MM.1S (cell line): ENCODE measurements at regions not wholly inside any gene's neighbourhood (a gene's known extent, or its start where the extent isn't known, plus 50 kb on each side); places are given as distances from the start of the nearest gene placed in this dataset.
"Not testable (repeated sequence)": the region's sequence is repeated elsewhere in the genome, so short reads cannot be mapped to it uniquely, and the experiment has no call there.

Experiments used
- DNase-seq: peaks from one replicate; pipeline ENCODE4 v3.0.0-alpha.2; 2015
- H2AFZ ChIP-seq: fragments of 300-600 bp; sonication (generic); 2 replicates; pipeline ENCODE4 v1.6.0; 2016; ENCODE audit warnings: antibody characterized with exemption, low read length
- H3F3A ChIP-seq: fragments of 300-600 bp; sonication (generic); 2 replicates; pipeline ENCODE4 v1.6.1; 2016; ENCODE audit warnings: mild to moderate bottlenecking, antibody characterized with exemption, low read length, moderate library complexity, mixed read lengths; ENCODE audit not compliant: insufficient read depth
- H3K27ac ChIP-seq: fragments of 300-600 bp; sonication (generic); 2 replicates; pipeline ENCODE4 v1.5.1; 2016; ENCODE audit warnings: mild to moderate bottlenecking, low read length
- H3K27me3 ChIP-seq: fragments of 300-600 bp; sonication (generic); replicated peaks from 2 replicates; pipeline ENCODE4 v1.6.0; 2016; ENCODE audit warnings: low read length; ENCODE audit not compliant: insufficient read depth
- H3K36me3 ChIP-seq: fragments of 300-600 bp; sonication (generic); replicated peaks from 2 replicates; pipeline ENCODE4 v1.6.1; 2016; ENCODE audit warnings: mild to moderate bottlenecking, low read length, mixed read lengths; ENCODE audit not compliant: insufficient read depth
- H3K4me1 ChIP-seq: fragments of 300-600 bp; sonication (generic); 2 replicates; pipeline ENCODE4 v1.6.1; 2016; ENCODE audit warnings: low read length, mixed read lengths
- H3K4me2 ChIP-seq: fragments of 300-600 bp; sonication (generic); 2 replicates; pipeline ENCODE4 v1.6.0; 2016; ENCODE audit warnings: low read depth, low read length
- H3K4me3 ChIP-seq: fragments of 300-600 bp; sonication (generic); 2 replicates; pipeline ENCODE4 v1.5.1; 2016; ENCODE audit warnings: low read length, mixed read lengths
- H3K79me2 ChIP-seq: fragments of 300-600 bp; sonication (generic); 2 replicates; pipeline ENCODE4 v1.6.1; 2016; ENCODE audit warnings: mixed run types, low read length, mixed read lengths
- H3K9ac ChIP-seq: fragments of 300-600 bp; sonication (generic); 2 replicates; pipeline ENCODE4 v1.6.1; 2016; ENCODE audit warnings: low read length, mixed read lengths
- H3K9me2 ChIP-seq: fragments of 300-600 bp; sonication (generic); replicated peaks from 2 replicates; pipeline ENCODE4 v1.6.1; 2016; ENCODE audit warnings: mild to moderate bottlenecking, low read length, mixed read lengths; ENCODE audit not compliant: insufficient read depth
- H3K9me3 ChIP-seq: fragments of 300-600 bp; sonication (generic); replicated peaks from 2 replicates; pipeline ENCODE4 v1.6.1; 2016; ENCODE audit warnings: mild to moderate bottlenecking, low read length, mixed read lengths; ENCODE audit not compliant: insufficient read depth
- H4K20me1 ChIP-seq: fragments of 300-600 bp; sonication (generic); 2 replicates; pipeline ENCODE4 v1.6.1; 2016; ENCODE audit warnings: mild to moderate bottlenecking, low read length, moderate library complexity, mixed read lengths; ENCODE audit not compliant: insufficient read depth
- EZH2 ChIP-seq: fragments of 300-600 bp; sonication (generic); optimal IDR thresholded peaks from 2 replicates; pipeline ENCODE3; 2017; ENCODE audit warnings: low read depth, mild to moderate bottlenecking, antibody characterized with exemption, low read length, mixed read lengths
- EZH2phosphoT487 ChIP-seq: fragments of 300-600 bp; sonication (generic); IDR thresholded peaks from 2 replicates; pipeline ENCODE4 v1.6.1; 2018; ENCODE audit warnings: antibody characterized with exemption, low read length
- TF ChIP-seq, protein P1 (sequence below): fragments of 300-600 bp; sonication (generic); IDR thresholded peaks from 2 replicates; pipeline ENCODE4 v1.5.1; 2016; ENCODE audit warnings: antibody characterized with exemption, low read length, mixed read lengths

DNA sequence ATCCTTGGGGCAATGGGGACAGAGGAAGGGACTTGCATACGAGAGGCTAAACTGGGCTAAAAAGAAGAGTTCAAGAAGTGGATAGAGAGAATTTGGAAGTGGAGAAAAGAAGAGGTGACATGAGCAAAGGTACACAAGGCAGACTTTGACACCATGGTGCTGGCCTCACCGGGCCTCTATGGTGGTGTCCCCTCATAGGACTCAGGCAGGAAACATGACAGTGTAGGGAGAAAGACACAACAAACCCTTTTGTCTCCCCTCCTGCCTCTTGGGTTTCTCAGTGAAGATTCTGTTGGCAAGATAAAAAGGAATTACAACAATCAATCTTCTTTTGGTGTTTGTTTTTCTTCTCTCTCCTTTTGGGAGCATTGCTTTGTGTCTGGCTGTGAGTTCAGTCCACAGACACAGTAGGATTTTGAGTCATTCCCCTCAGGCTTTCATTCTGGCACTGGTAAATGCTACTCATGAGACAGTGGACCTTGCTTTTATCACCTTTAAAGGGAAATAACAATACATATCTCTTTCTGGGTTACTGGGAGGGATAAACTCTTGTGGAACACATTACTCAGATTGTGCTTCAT is 827.7 kb downstream of the TNS3 start:
- Histone ChIP-seq H3K4me2 (no peak overlapping the region), H3K4me1 (no peaks in the 10 kb centered on the region), H3K27me3 (no peaks in the 10 kb centered on the region), H3K4me3 (no peak overlapping the region), H3K9me3 (no peaks in the 10 kb centered on the region), H2AFZ (no peak overlapping the region), H3K36me3 (no peaks in the 10 kb centered on the region), H3K9me2 (no peaks in the 10 kb centered on the region), H3K9ac (no peak overlapping the region), H4K20me1 (no peaks in the 10 kb centered on the region), H3K79me2 (no peaks in the 10 kb centered on the region), H3K27ac (no peak overlapping the region), H3F3A (no peaks in the 10 kb centered on the region)
- TF ChIP-seq, protein P1, sequence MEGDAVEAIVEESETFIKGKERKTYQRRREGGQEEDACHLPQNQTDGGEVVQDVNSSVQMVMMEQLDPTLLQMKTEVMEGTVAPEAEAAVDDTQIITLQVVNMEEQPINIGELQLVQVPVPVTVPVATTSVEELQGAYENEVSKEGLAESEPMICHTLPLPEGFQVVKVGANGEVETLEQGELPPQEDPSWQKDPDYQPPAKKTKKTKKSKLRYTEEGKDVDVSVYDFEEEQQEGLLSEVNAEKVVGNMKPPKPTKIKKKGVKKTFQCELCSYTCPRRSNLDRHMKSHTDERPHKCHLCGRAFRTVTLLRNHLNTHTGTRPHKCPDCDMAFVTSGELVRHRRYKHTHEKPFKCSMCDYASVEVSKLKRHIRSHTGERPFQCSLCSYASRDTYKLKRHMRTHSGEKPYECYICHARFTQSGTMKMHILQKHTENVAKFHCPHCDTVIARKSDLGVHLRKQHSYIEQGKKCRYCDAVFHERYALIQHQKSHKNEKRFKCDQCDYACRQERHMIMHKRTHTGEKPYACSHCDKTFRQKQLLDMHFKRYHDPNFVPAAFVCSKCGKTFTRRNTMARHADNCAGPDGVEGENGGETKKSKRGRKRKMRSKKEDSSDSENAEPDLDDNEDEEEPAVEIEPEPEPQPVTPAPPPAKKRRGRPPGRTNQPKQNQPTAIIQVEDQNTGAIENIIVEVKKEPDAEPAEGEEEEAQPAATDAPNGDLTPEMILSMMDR, result no peak
- no peak for TF ChIP-seq EZH2phosphoT487
- no peak for TF ChIP-seq EZH2
- DNase-seq, result no peak

DNA sequence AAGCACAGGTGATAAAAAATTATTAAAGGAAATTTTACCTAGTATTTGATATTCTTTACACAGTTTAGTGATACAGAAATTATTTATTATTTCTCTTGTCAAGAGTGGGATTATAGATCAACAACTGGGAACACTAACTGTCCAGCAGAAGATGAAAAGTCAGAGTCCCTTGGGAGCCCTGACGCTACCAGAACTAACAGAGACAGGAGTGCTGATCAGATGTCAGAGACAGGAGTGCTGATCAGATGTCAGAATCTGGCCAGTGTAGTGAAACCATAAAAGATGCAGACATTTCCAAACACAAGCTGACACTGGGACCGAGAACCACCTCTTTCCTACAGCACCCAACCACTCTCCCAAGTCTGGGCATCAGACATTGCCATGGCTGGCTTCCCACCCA is 828.2 kb downstream of the TNS3 start:
- no peak overlapping the region for H2AFZ ChIP-seq
- no peaks in the 10 kb centered on the region for H3K27me3 ChIP-seq
- no peak overlapping the region for H3K27ac ChIP-seq
- DNase-seq, result no peak
- TF ChIP-seq, protein P1, result no peak
- no peaks in the 10 kb centered on the region for H3K9me2 ChIP-seq
- no peak overlapping the region for H3K9ac ChIP-seq
- H3K9me3 ChIP-seq, result no peaks in the 10 kb centered on the region
- H3K36me3 ChIP-seq, result no peaks in the 10 kb centered on the region
- H4K20me1 ChIP-seq, result no peaks in the 10 kb centered on the region
- no peak overlapping the region for H3K4me3 ChIP-seq
- H3F3A ChIP-seq, result no peaks in the 10 kb centered on the region
- H3K79me2 ChIP-seq, result no peaks in the 10 kb centered on the region
- H3K4me1 ChIP-seq, result no peaks in the 10 kb centered on the region
- H3K4me2 ChIP-seq, result no peak overlapping the region

- no peak overlapping the region for H2AFZ ChIP-seq
- H3K79me2 ChIP-seq, result no peaks in the 10 kb centered on the region
- no peak for DNase-seq
- H3K9me3 ChIP-seq, result no peaks in the 10 kb centered on the region
- no peaks in the 10 kb centered on the region for H3K4me1 ChIP-seq
- H4K20me1 ChIP-seq, result no peaks in the 10 kb centered on the region
- H3K27ac ChIP-seq, result no peak overlapping the region
- no peaks in the 10 kb centered on the region for H3K36me3 ChIP-seq
- no peaks in the 10 kb centered on the region for H3K27me3 ChIP-seq
- H3K4me3 ChIP-seq, result no peak overlapping the region
- no peaks in the 10 kb centered on the region for H3K9me2 ChIP-seq
- TF ChIP-seq, protein P1, result no peak
- no peak for TF ChIP-seq EZH2phosphoT487
- TF ChIP-seq EZH2, result no peak
- no peak overlapping the region for H3K4me2 ChIP-seq
- no peak overlapping the region for H3K9ac ChIP-seq
- H3F3A ChIP-seq, result no peaks in the 10 kb centered on the region
These were observed 829.0 kb downstream of the TNS3 start for GRCh38 chr7:46752881-46753366.

DNA sequence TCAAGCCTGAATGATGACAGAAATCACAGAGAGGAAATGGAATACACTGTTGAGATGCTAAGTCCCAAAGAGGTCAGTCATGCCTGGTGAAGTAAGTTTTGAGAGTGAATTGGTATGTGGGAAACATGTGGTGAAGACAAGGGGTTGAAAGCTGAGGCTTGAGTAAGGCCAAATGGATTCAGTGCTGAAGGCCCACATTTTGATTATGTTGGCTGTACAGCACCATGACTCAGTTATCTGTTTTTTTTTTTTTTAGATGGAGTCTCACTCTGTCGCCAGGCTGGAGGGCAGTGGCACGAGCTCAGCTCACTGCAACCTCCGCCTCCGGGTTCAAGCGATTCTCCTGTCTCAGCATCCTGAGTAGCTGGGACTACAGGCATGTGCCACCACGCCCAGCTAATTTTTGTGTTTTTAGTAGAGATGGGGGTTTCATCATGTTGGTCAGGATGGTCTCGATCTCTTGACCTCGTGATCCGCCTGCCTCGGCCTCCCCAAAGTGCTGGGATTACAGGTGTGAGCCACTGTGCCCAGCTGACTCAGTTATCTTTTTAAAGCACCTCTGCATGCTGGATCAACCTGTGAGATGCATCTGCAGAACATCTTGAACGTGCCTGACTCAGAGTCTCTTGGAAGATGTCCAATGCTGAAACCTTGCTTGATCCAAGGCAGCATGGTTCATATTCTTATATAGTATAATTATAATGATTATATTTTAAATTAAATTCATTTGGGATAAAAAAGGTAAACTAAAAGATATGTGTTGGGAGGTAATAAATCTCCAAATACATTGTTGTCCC is 829.8 kb downstream of the TNS3 start:
- H3K9ac ChIP-seq, H3K79me2 ChIP-seq, H3K4me2 ChIP-seq, H3K4me3 ChIP-seq, H3F3A ChIP-seq, H2AFZ ChIP-seq, H3K27me3 ChIP-seq, H3K27ac ChIP-seq, DNase-seq, H3K4me1 ChIP-seq, H4K20me1 ChIP-seq, H3K9me2 ChIP-seq, H3K9me3 ChIP-seq, H3K36me3 ChIP-seq: not testable (repeated sequence)
